ENCODE measurements at regions not wholly inside any gene's neighbourhood (a gene's known extent, or its start where the extent isn't known, plus 50 kb on each side); places are given as distances from the start of the nearest gene placed in this dataset.

DNA sequence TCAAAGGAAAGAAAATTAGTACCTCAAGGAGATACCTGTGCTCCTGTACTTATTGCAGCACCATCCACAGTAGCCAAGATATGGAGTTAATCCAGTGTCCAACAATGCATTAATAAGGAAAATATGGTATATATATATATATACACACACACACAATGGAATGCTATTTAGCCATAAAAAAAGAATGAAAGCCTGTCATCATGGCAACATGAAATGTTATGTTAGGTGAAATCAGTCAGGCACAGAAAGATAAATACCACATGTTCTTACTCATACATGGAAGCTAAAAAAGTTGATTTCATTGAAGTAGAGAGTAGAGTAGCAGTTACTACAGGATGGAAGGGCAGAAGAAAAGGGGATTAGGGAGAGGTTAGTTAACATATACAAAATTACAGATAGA, 601.5 kb downstream of the ANXA1 start:
- H3K4me1 Mint-ChIP-seq = no peaks in the 10 kb centered on the region
- H3K9me3 Mint-ChIP-seq = peaks cover 5% of the 10 kb centered on the region
- TF ChIP-seq, protein P1, sequence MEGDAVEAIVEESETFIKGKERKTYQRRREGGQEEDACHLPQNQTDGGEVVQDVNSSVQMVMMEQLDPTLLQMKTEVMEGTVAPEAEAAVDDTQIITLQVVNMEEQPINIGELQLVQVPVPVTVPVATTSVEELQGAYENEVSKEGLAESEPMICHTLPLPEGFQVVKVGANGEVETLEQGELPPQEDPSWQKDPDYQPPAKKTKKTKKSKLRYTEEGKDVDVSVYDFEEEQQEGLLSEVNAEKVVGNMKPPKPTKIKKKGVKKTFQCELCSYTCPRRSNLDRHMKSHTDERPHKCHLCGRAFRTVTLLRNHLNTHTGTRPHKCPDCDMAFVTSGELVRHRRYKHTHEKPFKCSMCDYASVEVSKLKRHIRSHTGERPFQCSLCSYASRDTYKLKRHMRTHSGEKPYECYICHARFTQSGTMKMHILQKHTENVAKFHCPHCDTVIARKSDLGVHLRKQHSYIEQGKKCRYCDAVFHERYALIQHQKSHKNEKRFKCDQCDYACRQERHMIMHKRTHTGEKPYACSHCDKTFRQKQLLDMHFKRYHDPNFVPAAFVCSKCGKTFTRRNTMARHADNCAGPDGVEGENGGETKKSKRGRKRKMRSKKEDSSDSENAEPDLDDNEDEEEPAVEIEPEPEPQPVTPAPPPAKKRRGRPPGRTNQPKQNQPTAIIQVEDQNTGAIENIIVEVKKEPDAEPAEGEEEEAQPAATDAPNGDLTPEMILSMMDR (conservative IDR thresholded peaks at IDR 0.05) = no peak
- no peak overlapping the region for H3K4me3 Mint-ChIP-seq
- no peaks in the 10 kb centered on the region for H3K36me3 Mint-ChIP-seq (ENCODE audit: low read depth)
- no peak for DNase-seq (ENCODE audit: low read depth, low spot score)
- H3K27ac Mint-ChIP-seq (ENCODE audit: unreplicated experiment) = no peak overlapping the region
- no peaks in the 10 kb centered on the region for H3K27me3 Mint-ChIP-seq (ENCODE audit: low read depth)

DNA sequence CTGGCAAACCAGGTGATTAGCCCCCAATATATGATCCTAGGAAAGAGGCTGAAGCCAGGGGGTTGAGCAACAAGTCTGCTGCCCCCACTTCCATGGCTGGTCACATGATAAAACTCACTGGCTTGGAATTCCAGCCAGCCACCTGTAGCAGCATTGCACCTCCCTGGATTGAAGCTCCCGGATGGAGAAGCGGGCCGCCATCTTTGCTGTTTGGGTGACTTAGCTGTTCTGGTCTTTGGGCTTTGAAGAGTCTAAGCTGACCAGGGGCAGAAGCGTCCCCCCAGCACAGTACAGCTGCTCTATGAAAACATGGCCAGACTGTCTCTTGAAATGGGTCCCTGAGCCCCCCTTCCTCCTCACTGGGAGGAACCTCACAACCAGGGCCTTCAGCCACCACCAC, 610.2 kb downstream of the ANXA1 start:
- H3K27ac Mint-ChIP-seq (ENCODE audit: unreplicated experiment) = no peak overlapping the region
- no peaks in the 10 kb centered on the region for H3K27me3 Mint-ChIP-seq (ENCODE audit: low read depth)
- H3K4me1 Mint-ChIP-seq = no peaks in the 10 kb centered on the region
- no peaks in the 10 kb centered on the region for H3K36me3 Mint-ChIP-seq (ENCODE audit: low read depth)
- no peak for DNase-seq (ENCODE audit: low read depth, low spot score)
- TF ChIP-seq, protein P1 (conservative IDR thresholded peaks at IDR 0.05) = no peak
- no peak overlapping the region for H3K4me3 Mint-ChIP-seq
- H3K9me3 Mint-ChIP-seq = peaks cover 7% of the 10 kb centered on the region

DNA sequence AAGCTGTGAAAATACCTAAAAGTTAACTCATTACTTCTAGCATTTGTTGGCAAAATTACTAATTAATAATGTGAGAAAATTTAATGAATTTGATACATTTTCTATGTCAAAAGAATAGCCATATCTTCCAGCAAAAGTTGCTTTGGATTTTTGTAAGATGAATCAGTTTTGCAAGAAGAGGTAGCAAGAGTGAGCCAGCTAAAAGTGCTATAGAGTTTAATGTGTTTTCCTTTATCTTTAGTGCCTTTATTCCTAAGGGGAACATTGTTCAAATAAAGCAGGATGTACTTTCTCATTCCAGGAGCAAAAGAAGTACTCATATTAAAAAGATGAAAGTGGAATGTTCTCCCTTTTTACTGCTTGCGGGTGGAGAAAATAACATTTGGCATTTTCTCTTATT, 622.2 kb downstream of the ANXA1 start:
- no peaks in the 10 kb centered on the region for H3K9me3 Mint-ChIP-seq
- no peaks in the 10 kb centered on the region for H3K27me3 Mint-ChIP-seq (ENCODE audit: low read depth)
- no peak overlapping the region for H3K4me3 Mint-ChIP-seq
- H3K4me1 Mint-ChIP-seq = no peaks in the 10 kb centered on the region
- TF ChIP-seq, protein P1 (conservative IDR thresholded peaks at IDR 0.05) = no peak
- DNase-seq (ENCODE audit: low read depth, low spot score) = no peak
- no peaks in the 10 kb centered on the region for H3K36me3 Mint-ChIP-seq (ENCODE audit: low read depth)
- no peak overlapping the region for H3K27ac Mint-ChIP-seq (ENCODE audit: unreplicated experiment)

DNA sequence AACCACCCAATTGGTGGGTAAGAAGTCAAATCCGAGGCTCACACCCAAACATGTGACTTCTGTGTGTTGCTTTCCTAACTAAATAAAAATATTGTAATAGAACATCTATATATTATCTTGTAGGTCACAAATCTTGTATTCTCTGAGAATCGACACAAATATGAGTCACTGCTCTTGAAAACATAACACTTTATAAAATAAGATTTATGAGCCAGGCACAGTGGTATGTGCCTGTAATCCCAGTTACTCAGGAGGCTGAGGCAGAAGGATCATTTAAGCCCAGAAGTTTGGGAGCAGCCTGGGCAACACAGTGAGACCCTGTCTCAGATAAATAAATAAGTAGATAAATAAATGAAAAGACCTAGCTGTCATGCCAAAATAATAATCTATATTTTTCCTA, 624.1 kb downstream of the ANXA1 start:
- Mint-ChIP-seq H3K9me3 (no peaks in the 10 kb centered on the region), H3K36me3 (ENCODE audit: low read depth) (no peaks in the 10 kb centered on the region), H3K4me1 (no peaks in the 10 kb centered on the region), H3K27me3 (ENCODE audit: low read depth) (no peaks in the 10 kb centered on the region), H3K4me3 (no peak overlapping the region), H3K27ac (ENCODE audit: unreplicated experiment) (no peak overlapping the region)
- DNase-seq (ENCODE audit: low read depth, low spot score) = no peak
- TF ChIP-seq, protein P1 (conservative IDR thresholded peaks at IDR 0.05) = no peak

DNA sequence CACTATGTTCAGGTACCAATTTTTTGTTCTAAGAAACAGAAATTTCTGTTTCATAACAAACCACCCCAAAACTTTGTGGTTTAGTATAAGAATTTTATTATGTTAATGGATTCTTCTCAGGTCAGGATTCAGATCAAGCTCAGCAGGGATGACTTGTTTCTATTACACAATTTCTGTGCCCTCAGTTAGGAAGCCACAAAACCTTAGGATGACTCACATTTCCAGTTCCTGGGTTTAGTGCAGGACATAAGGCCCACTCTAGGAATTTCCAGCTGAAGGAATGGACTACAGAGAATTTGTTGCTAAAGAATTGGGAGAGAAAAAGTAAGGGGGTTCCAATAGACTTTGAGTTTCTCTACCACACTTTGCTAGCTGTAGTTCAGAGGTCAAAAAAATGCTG, 629.3 kb downstream of the ANXA1 start:
- TF ChIP-seq, protein P1 (conservative IDR thresholded peaks at IDR 0.05) = no peak
- H3K27me3 Mint-ChIP-seq (ENCODE audit: low read depth) = no peaks in the 10 kb centered on the region
- no peak for DNase-seq (ENCODE audit: low read depth, low spot score)
- H3K4me3 Mint-ChIP-seq = no peak overlapping the region
- H3K27ac Mint-ChIP-seq (ENCODE audit: unreplicated experiment) = no peak overlapping the region
- peaks cover 4% of the 10 kb centered on the region for H3K36me3 Mint-ChIP-seq (ENCODE audit: low read depth)
- H3K9me3 Mint-ChIP-seq = peaks cover 5% of the 10 kb centered on the region
- no peaks in the 10 kb centered on the region for H3K4me1 Mint-ChIP-seq

DNA sequence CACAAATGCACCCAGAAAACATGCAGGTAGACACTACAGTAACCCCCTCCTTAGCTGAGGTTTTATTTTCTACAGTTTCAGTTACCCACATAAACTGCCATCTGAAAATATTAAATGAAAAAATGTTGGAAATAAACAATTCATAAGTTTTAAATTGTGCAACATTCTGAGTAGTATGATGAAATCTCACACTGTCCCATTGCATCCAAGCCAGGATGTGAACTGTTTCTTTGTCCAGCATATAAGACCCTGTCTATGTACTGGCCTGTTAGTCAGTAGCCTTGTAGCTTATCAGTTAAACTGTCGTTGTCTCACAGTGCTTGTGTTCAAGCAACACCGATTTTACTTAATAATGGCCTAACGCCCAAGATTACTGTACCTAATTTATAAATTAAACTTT, 630.5 kb downstream of the ANXA1 start:
- TF ChIP-seq, protein P1 (conservative IDR thresholded peaks at IDR 0.05) = no peak
- peaks cover 4% of the 10 kb centered on the region for H3K36me3 Mint-ChIP-seq (ENCODE audit: low read depth)
- no peak overlapping the region for H3K27ac Mint-ChIP-seq (ENCODE audit: unreplicated experiment)
- no peak overlapping the region for H3K4me3 Mint-ChIP-seq
- no peak for DNase-seq (ENCODE audit: low read depth, low spot score)
- H3K4me1 Mint-ChIP-seq = no peaks in the 10 kb centered on the region
- peaks cover 8% of the 10 kb centered on the region for H3K9me3 Mint-ChIP-seq
- no peaks in the 10 kb centered on the region for H3K27me3 Mint-ChIP-seq (ENCODE audit: low read depth)

All from neural crest cell (in vitro differentiated cells).